GM18520 (cell line): ENCODE measurements at regions not wholly inside any gene's neighbourhood (a gene's known extent, or its start where the extent isn't known, plus 50 kb on each side); places are given as distances from the start of the nearest gene placed in this dataset.

Source experiments
- ATAC-seq: cut with Tn5 transposase; IDR thresholded peaks from one replicate; pipeline ENCODE4 v1.9.1; 2021; ENCODE audit not compliant: unreplicated experiment

GRCh38 chr2:128903637-128904036, 585.0 kb upstream of the HS6ST1 start:
- no peak for ATAC-seq

- ATAC-seq, result no peak
Observed at GRCh38 chr2:128911276-128911675, 592.6 kb upstream of the HS6ST1 start.

- no peak for ATAC-seq
Observed at GRCh38 chr2:128914320-128914719, 595.7 kb upstream of the HS6ST1 start.

GRCh38 chr2:128921751-128922150, 603.1 kb upstream of the HS6ST1 start:
- no peak for ATAC-seq

- no peak for ATAC-seq
Observed at GRCh38 chr2:128922154-128922553, 603.5 kb upstream of the HS6ST1 start.

GRCh38 chr2:128925631-128926030, 607.0 kb upstream of the HS6ST1 start:
- no peak for ATAC-seq

GRCh38 chr2:128930101-128930500, 611.4 kb upstream of the HS6ST1 start:
- ATAC-seq, result no peak

GRCh38 chr2:128940378-128940777, 621.7 kb upstream of the HS6ST1 start:
- ATAC-seq, result no peak

GRCh38 chr2:128941751-128942150, 623.1 kb upstream of the HS6ST1 start:
- ATAC-seq, result no peak

- no peak for ATAC-seq
Observed at GRCh38 chr2:128949360-128949759, 630.7 kb upstream of the HS6ST1 start.

GRCh38 chr2:128950758-128951157, 632.1 kb upstream of the HS6ST1 start:
- no peak for ATAC-seq

- no peak for ATAC-seq
Observed at GRCh38 chr2:128958241-128958640, 639.6 kb upstream of the HS6ST1 start.

GRCh38 chr2:128967646-128968045, 649.0 kb upstream of the HS6ST1 start:
- no peak for ATAC-seq

GRCh38 chr2:128969374-128969773, 650.7 kb upstream of the HS6ST1 start:
- no peak for ATAC-seq

- no peak for ATAC-seq
Observed at GRCh38 chr2:128970332-128971116, 651.9 kb upstream of the HS6ST1 start.

GRCh38 chr2:128973566-128973965, 654.9 kb upstream of the HS6ST1 start:
- no peak for ATAC-seq

GRCh38 chr2:128978212-128978611, 659.5 kb upstream of the HS6ST1 start:
- ATAC-seq, result no peak

- no peak for ATAC-seq
Observed at GRCh38 chr2:128979182-128979581, 660.5 kb upstream of the HS6ST1 start.

GRCh38 chr2:128980475-128980874, 661.8 kb upstream of the HS6ST1 start:
- no peak for ATAC-seq

GRCh38 chr2:128981353-128981752, 662.7 kb upstream of the HS6ST1 start:
- no peak for ATAC-seq

GRCh38 chr2:128982001-128982400, 663.3 kb upstream of the HS6ST1 start:
- no peak for ATAC-seq

GRCh38 chr2:128982670-128983069, 664.0 kb upstream of the HS6ST1 start:
- ATAC-seq, result no peak

GRCh38 chr2:128983094-128983493, 664.4 kb upstream of the HS6ST1 start:
- no peak for ATAC-seq
